Skin of body (tissue), 1 donor: ENCODE measurements at regions not wholly inside any gene's neighbourhood (a gene's known extent, or its start where the extent isn't known, plus 50 kb on each side); places are given as distances from the start of the nearest gene placed in this dataset.
"Not testable (repeated sequence)": the region's sequence is repeated elsewhere in the genome, so short reads cannot be mapped to it uniquely, and the experiment has no call there.

Source experiments
- DNase-seq: peaks from one replicate; lab custom pipeline; 2025; lab: John Stamatoyannopoulos, UW

- no peak for DNase-seq
These were observed 138.9 kb upstream of the ITM2A start for GRCh38 chrX:79506001-79506400.

GRCh38 chrX:79482686-79483085 is 115.6 kb upstream of the ITM2A start:
- DNase-seq = no peak

- peak; percentile 1 for DNase-seq
These were observed 110.6 kb upstream of the ITM2A start for GRCh38 chrX:79477691-79478090.

GRCh38 chrX:79466636-79467035 is 99.5 kb upstream of the ITM2A start:
- DNase-seq = no peak

GRCh38 chrX:79462458-79462857 is 95.3 kb upstream of the ITM2A start:
- DNase-seq = no peak

GRCh38 chrX:79456593-79456992 is 89.5 kb upstream of the ITM2A start:
- not testable (repeated sequence) for DNase-seq

- DNase-seq = no peak
These were observed 85.7 kb upstream of the ITM2A start for GRCh38 chrX:79452881-79453280.

- DNase-seq = peak; percentile 66
These were observed 77.6 kb upstream of the ITM2A start for GRCh38 chrX:79444694-79445210.

GRCh38 chrX:79443121-79443520 is 76.0 kb upstream of the ITM2A start:
- no peak for DNase-seq

- DNase-seq = no peak
These were observed 73.2 kb upstream of the ITM2A start for GRCh38 chrX:79440336-79440735.
